ENCODE measurements at regions not wholly inside any gene's neighbourhood (a gene's known extent, or its start where the extent isn't known, plus 50 kb on each side); places are given as distances from the start of the nearest gene placed in this dataset.

- no peak for DNase-seq
These were observed 151.8 kb upstream of the BTG1 start for GRCh38 chr12:92297405-92297804.

GRCh38 chr12:92295523-92295922 lies 149.9 kb upstream of the BTG1 start:
- DNase-seq: no peak

- no peak for DNase-seq
These were observed 149.2 kb upstream of the BTG1 start for GRCh38 chr12:92294676-92295440.

GRCh38 chr12:92292016-92292415 lies 146.4 kb upstream of the BTG1 start:
- DNase-seq: no peak

- DNase-seq: peak; percentile 7
These were observed 145.2 kb upstream of the BTG1 start for GRCh38 chr12:92290886-92291285.

- no peak for DNase-seq
These were observed 144.7 kb upstream of the BTG1 start for GRCh38 chr12:92290350-92290695.

GRCh38 chr12:92289629-92290349 lies 144.1 kb upstream of the BTG1 start:
- no peak for DNase-seq

GRCh38 chr12:92288561-92288960 lies 142.9 kb upstream of the BTG1 start:
- no peak for DNase-seq

- no peak for DNase-seq
These were observed 132.8 kb upstream of the BTG1 start for GRCh38 chr12:92278378-92278828.

GRCh38 chr12:92277795-92278194 lies 132.1 kb upstream of the BTG1 start:
- no peak for DNase-seq

- no peak for DNase-seq
These were observed 130.6 kb upstream of the BTG1 start for GRCh38 chr12:92276276-92276675.

- no peak for DNase-seq
These were observed 130.0 kb upstream of the BTG1 start for GRCh38 chr12:92275443-92276154.

- no peak for DNase-seq
These were observed 127.4 kb upstream of the BTG1 start for GRCh38 chr12:92273076-92273475.

- no peak for DNase-seq
These were observed 126.7 kb upstream of the BTG1 start for GRCh38 chr12:92272061-92272964.

- DNase-seq: no peak
These were observed 125.7 kb upstream of the BTG1 start for GRCh38 chr12:92271341-92271740.

GRCh38 chr12:92270521-92270920 lies 124.9 kb upstream of the BTG1 start:
- DNase-seq: no peak

- no peak for DNase-seq
These were observed 123.3 kb upstream of the BTG1 start for GRCh38 chr12:92268946-92269345.

- DNase-seq: no peak
These were observed 116.0 kb upstream of the BTG1 start for GRCh38 chr12:92261692-92262091.

GRCh38 chr12:92261071-92261470 lies 115.4 kb upstream of the BTG1 start:
- no peak for DNase-seq

GRCh38 chr12:92259696-92260251 lies 114.1 kb upstream of the BTG1 start:
- no peak for DNase-seq

GRCh38 chr12:92259291-92259690 lies 113.6 kb upstream of the BTG1 start:
- DNase-seq: no peak

- no peak for DNase-seq
These were observed 111.6 kb upstream of the BTG1 start for GRCh38 chr12:92257261-92257660.
